Stomach (tissue), 4 donors: ENCODE measurements at regions not wholly inside any gene's neighbourhood (a gene's known extent, or its start where the extent isn't known, plus 50 kb on each side); places are given as distances from the start of the nearest gene placed in this dataset.

Source experiments
- POLR2A ChIP-seq, 4 donors: fragments of 450-650 bp; IDR thresholded peaks; one replicate each; pipeline ENCODE4 v1.6.1; 2016; ENCODE audit warnings: antibody characterized with exemption in 4 of 4, control low read depth in 2 of 4, mild to moderate bottlenecking in 1 of 4, moderate library complexity in 1 of 4
- POLR2AphosphoS5 ChIP-seq, 3 donors: sonication (generic); formaldehyde crosslinking; IDR thresholded peaks; one replicate each; pipeline ENCODE4 v1.6.1; 2016; ENCODE audit warnings: antibody characterized with exemption in 3 of 3
- TF ChIP-seq, protein P1 (sequence below), 7 experiments: fragments of 450-650 bp in 4 of 7; fragments of 200-600 bp in 3 of 7; sonication (generic) in 3 of 7; IDR thresholded peaks; one replicate each; pipeline ENCODE4 v1.5.1; 2016 to 2019; ENCODE audit warnings: antibody characterized with exemption in 7 of 7, control low read depth in 2 of 7, mild to moderate bottlenecking in 1 of 7

DNA sequence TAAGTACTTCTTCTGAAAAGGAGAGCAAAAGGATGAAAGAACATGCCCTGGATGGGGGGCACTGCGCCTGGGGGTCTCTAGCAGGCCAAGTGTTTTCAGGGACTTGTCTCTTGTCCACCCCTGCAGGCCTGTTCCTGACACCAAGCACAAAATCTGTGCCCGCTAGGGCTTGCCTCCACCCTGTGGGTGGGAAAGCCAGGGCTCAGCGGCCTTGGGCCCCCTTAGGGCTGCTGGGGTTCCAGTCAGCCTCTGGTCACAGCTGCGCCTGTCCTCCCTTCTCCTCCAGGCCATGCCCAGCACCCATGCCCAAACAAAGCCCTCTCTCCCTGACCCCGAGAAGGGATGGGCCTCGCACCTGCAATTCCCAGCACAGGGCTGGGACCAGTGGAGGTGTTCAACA, 71.1 kb upstream of the TRPM1 start:
- TF ChIP-seq POLR2A (IDR thresholded peaks at IDR 0.05): no peak
- TF ChIP-seq, protein P1, sequence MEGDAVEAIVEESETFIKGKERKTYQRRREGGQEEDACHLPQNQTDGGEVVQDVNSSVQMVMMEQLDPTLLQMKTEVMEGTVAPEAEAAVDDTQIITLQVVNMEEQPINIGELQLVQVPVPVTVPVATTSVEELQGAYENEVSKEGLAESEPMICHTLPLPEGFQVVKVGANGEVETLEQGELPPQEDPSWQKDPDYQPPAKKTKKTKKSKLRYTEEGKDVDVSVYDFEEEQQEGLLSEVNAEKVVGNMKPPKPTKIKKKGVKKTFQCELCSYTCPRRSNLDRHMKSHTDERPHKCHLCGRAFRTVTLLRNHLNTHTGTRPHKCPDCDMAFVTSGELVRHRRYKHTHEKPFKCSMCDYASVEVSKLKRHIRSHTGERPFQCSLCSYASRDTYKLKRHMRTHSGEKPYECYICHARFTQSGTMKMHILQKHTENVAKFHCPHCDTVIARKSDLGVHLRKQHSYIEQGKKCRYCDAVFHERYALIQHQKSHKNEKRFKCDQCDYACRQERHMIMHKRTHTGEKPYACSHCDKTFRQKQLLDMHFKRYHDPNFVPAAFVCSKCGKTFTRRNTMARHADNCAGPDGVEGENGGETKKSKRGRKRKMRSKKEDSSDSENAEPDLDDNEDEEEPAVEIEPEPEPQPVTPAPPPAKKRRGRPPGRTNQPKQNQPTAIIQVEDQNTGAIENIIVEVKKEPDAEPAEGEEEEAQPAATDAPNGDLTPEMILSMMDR (IDR thresholded peaks at IDR 0.05): no peak
- TF ChIP-seq POLR2AphosphoS5 (IDR thresholded peaks at IDR 0.05): no peak
